ENCODE measurements at regions not wholly inside any gene's neighbourhood (a gene's known extent, or its start where the extent isn't known, plus 50 kb on each side); places are given as distances from the start of the nearest gene placed in this dataset.
A peak's percentile ranks its signal among the peaks of the same experiment; 100 is the strongest.

DNA sequence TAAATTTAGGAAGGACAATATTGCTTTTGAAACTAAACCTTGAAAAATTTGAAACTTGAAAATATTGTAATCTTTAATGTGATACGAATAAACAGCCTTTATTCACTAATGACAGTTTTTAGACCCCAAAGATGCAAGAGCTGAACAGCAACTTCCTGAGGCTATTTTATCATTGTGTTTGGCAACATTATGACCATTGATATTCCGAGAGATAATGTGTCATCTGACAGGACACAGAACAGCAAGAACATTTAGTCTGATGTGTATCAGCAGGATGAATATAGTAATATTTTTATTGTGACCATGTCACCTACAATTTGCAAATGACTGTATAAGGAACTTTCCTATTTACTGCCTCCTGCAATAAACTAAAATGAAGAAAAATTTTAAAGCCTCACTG lies 316.0 kb downstream of the ADAM29 start:
- no peak for TF ChIP-seq CTCF (conservative IDR thresholded peaks at IDR 0.05; ENCODE audit: low read depth, low read length)
- no peak for DNase-seq (ENCODE audit: low read depth)
- no peak overlapping the region for H3K4me3 ChIP-seq (ENCODE audit: low read length)

DNA sequence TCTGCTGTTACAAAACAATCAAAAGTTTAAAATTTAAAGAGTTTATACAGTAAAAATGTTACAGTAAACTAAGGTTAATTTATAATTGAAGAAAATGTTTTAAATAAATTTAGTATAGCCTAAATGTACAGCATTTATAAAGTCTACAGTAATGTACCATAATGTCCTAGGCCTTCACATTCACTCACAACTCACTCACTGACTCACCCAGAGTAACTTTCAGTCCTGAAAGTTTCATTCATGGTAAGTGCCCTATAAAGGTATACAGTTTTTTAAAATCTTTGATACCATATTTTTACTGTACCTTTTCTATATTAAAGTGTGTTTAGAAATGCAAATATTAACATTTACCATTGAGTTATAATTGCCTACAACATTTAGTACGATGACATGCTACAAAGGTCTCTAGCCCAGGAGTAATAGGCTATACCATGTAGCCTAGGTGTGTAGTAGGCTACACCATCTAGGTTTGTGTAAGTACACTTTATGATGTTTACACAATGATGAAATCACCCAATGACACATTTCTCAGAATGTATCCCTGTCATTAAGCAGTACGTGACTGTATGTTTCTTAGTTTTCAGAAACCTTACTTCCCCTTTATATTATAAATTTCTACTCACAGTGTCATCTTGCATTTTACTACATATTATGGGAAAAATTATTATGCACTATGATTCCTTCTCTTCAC lies 320.8 kb downstream of the ADAM29 start:
- DNase-seq (ENCODE audit: low read depth) = no peak
- H3K4me3 ChIP-seq (ENCODE audit: low read length) = no peak overlapping the region
- no peak for TF ChIP-seq CTCF (conservative IDR thresholded peaks at IDR 0.05; ENCODE audit: low read depth, low read length)

DNA sequence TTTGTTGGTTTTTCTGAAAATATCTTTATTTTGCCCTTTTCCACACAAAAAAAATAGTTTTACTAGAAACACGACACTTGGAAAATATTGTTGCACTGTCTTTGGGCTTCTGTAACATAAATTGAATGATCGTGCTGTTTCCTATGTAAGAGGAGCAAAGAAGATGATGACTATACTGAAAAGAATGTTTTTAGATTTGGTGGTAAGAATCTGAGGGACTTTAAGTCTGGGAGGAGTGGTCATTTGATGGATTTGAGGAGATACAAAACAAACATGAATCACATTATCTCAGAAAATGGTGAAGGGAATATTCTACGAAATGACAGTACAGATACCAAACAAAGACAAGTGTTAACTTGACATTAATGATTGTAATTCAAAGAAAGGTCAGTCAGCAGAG lies 328.8 kb downstream of the ADAM29 start:
- no peak for TF ChIP-seq CTCF (conservative IDR thresholded peaks at IDR 0.05; ENCODE audit: low read depth, low read length)
- H3K4me3 ChIP-seq (ENCODE audit: low read length) = no peak overlapping the region
- no peak for DNase-seq (ENCODE audit: low read depth)

DNA sequence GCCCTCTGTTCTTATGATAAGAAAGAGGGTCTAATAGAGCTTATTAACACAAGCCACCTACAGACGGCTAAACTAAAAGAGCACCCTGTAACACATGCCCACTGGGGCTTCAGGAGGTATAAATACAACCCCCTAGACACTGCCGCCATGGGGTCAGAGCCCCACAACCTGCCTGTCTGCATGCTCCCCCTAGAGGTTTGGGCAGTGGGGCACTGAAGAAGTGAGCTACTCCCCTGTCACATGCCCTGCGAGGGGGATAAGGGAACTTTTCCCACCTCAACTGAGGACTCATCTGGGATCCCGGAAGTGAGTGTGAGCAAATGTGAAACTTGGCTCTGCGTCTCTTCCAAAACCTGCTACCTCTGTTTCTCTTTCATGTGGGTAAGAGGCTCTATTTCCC lies 334.5 kb downstream of the ADAM29 start:
- TF ChIP-seq CTCF (conservative IDR thresholded peaks at IDR 0.05; ENCODE audit: low read depth, low read length) = no peak
- DNase-seq (ENCODE audit: low read depth) = no peak

GRCh38 chr4:175253184-175253902 lies 335.2 kb downstream of the ADAM29 start:
- H3K4me3 ChIP-seq (ENCODE audit: low read length) = no peak overlapping the region
- peak; percentile 45 for TF ChIP-seq CTCF (conservative IDR thresholded peaks at IDR 0.05; ENCODE audit: low read depth, low read length)

More for the DNA sequence above, 334.5 kb downstream of the ADAM29 start:
- no peak overlapping the region for H3K4me3 ChIP-seq (ENCODE audit: low read length)

DNA sequence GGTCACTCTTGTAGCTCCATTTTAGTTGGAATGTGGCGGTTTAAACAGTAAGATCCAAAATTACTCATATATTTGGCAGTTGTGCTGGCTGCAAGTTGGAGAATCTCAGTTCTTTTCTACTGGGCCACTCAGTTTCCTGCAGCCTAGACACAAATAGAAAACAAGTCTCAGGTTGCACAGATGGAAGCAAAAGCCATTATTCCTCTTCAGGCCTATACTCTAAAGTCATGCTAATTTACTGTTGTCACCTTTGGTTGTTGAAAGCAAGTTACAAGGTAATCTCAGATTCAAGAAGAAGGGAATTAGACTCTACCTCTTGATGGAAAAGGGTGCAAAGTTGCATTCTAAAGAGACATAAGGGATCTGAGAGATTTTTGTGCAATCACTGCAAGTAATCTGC lies 345.4 kb downstream of the ADAM29 start:
- TF ChIP-seq CTCF (conservative IDR thresholded peaks at IDR 0.05; ENCODE audit: low read depth, low read length) = no peak
- H3K4me3 ChIP-seq (ENCODE audit: low read length) = no peak overlapping the region

More at GRCh38 chr4:175253184-175253902, 335.2 kb downstream of the ADAM29 start:
- DNase-seq (ENCODE audit: low read depth) = no peak

More for the DNA sequence above, 345.4 kb downstream of the ADAM29 start:
- no peak for DNase-seq (ENCODE audit: low read depth)

All from retinal pigment epithelial cell (primary cell).